ENCODE measurements at regions not wholly inside any gene's neighbourhood (a gene's known extent, or its start where the extent isn't known, plus 50 kb on each side); places are given as distances from the start of the nearest gene placed in this dataset.

- intact Hi-C loops (cut with micrococcal nuclease; ENCODE audit: unreplicated experiment), result no loop called here
- ChIA-PET CTCF (no interaction called here), POLR2A (no interaction called here)
- in situ Hi-C loops (cut with HindIII; ENCODE audit: low pct_unique_long_range_greater_than_20kb, low sequenced_read_pairs), result no loop called here
- TF ChIP-seq CTCF (IDR thresholded peaks at IDR 0.05) (no peak), TCF7L2 (IDR thresholded peaks at IDR 0.05; ENCODE audit: low read depth, low read length) (no peak), POLR2AphosphoS5 (IDR thresholded peaks at IDR 0.05; ENCODE audit: low read depth, low read length) (no peak), SIN3A (IDR thresholded peaks at IDR 0.05; ENCODE audit: borderline replicate concordance, insufficient read depth, low read depth, low read length) (no peak), REST (IDR thresholded peaks at IDR 0.05; ENCODE audit: insufficient read depth in 1 of 2, low read depth in 2 of 2, low read length in 1 of 2) (no peak)
- DNase-seq (ENCODE audit: low read depth, low spot score) (no peak), ATAC-seq (peak; percentile 50; the same call in 1 of the 2 replicates)
- BruUV-seq (replicated peaks), result no TSS peak
- peaks cover 22% of the 10 kb centered on the region for H3K4me1 ChIP-seq (ENCODE audit: control insufficient read depth, insufficient read depth, low read length)
- no peaks in the 10 kb centered on the region for H3K27me3 ChIP-seq (ENCODE audit: control insufficient read depth, insufficient read depth, low read length)
- peak overlapping the region; percentile 83 for H3K27ac ChIP-seq (ENCODE audit: low read length)
- no peaks in the 10 kb centered on the region for H3K36me3 ChIP-seq (ENCODE audit: control insufficient read depth, insufficient read depth, low read length)
- H3K9me3 ChIP-seq (ENCODE audit: control insufficient read depth, insufficient read depth, low read depth, low read length), result no peaks in the 10 kb centered on the region
- H3K4me3 ChIP-seq (ENCODE audit: low read depth in 2 of 2, low read length in 2 of 2), result no peak overlapping the region
Measured at GRCh38 chr5:93192683-93193082, 388.3 kb downstream of the NR2F1-AS1 start.

GRCh38 chr5:93192087-93192486 lies 388.9 kb downstream of the NR2F1-AS1 start:
- ChIA-PET CTCF (no interaction called here), POLR2A (no interaction called here)
- no peaks in the 10 kb centered on the region for H3K9me3 ChIP-seq (ENCODE audit: control insufficient read depth, insufficient read depth, low read depth, low read length)
- H3K4me1 ChIP-seq (ENCODE audit: control insufficient read depth, insufficient read depth, low read length), result peaks cover 22% of the 10 kb centered on the region
- H3K4me3 ChIP-seq (ENCODE audit: low read depth in 2 of 2, low read length in 2 of 2), result no peak overlapping the region
- no peaks in the 10 kb centered on the region for H3K27me3 ChIP-seq (ENCODE audit: control insufficient read depth, insufficient read depth, low read length)
- peak overlapping the region; percentile 83 for H3K27ac ChIP-seq (ENCODE audit: low read length)
- H3K36me3 ChIP-seq (ENCODE audit: control insufficient read depth, insufficient read depth, low read length), result no peaks in the 10 kb centered on the region
- intact Hi-C loops (cut with micrococcal nuclease; ENCODE audit: unreplicated experiment) (no loop called here), in situ Hi-C loops (cut with HindIII; ENCODE audit: low pct_unique_long_range_greater_than_20kb, low sequenced_read_pairs) (no loop called here)
- TF ChIP-seq CTCF (IDR thresholded peaks at IDR 0.05) (no peak), POLR2AphosphoS5 (IDR thresholded peaks at IDR 0.05; ENCODE audit: low read depth, low read length) (peak; percentile 96), REST (IDR thresholded peaks at IDR 0.05; ENCODE audit: insufficient read depth in 1 of 2, low read depth in 2 of 2, low read length in 1 of 2) (peak in 1 of 2 experiments; percentile 58; a peak in 1 of 4 replicates), SIN3A (IDR thresholded peaks at IDR 0.05; ENCODE audit: borderline replicate concordance, insufficient read depth, low read depth, low read length) (no peak), TCF7L2 (IDR thresholded peaks at IDR 0.05; ENCODE audit: low read depth, low read length) (peak; percentile 99)
- ATAC-seq (peak; percentile 96), DNase-seq (ENCODE audit: low read depth, low spot score) (peak; percentile 76)
- BruUV-seq (replicated peaks), result no TSS peak
